Transverse colon (tissue), 3 donors: ENCODE measurements at regions not wholly inside any gene's neighbourhood (a gene's known extent, or its start where the extent isn't known, plus 50 kb on each side); places are given as distances from the start of the nearest gene placed in this dataset.

Source experiments
- CTCF ChIP-seq, 5 experiments: fragments of 200-600 bp in 3 of 5; fragments of 450-650 bp in 2 of 5; sonication (generic) in 3 of 5; IDR thresholded peaks; 1 replicate in 2 of 5; 2 replicates in 3 of 5; pipeline ENCODE4 v1.5.1; 2016 to 2017; ENCODE audit warnings: antibody characterized with exemption in 5 of 5, inconsistent platforms in 3 of 5, mild to moderate bottlenecking in 2 of 5, moderate library complexity in 1 of 5
- EP300 ChIP-seq: sonication (generic); formaldehyde crosslinking; IDR thresholded peaks from one replicate; pipeline ENCODE4 v1.6.1; 2017; ENCODE audit warnings: antibody characterized with exemption, low read depth
- POLR2A ChIP-seq: fragments of 450-650 bp; IDR thresholded peaks from one replicate; pipeline ENCODE4 v1.6.1; 2016; ENCODE audit warnings: antibody characterized with exemption, mild to moderate bottlenecking, moderate library complexity

GRCh38 chr2:225319872-225320271 lies 79.6 kb upstream of the NYAP2 start:
- TF ChIP-seq CTCF (IDR thresholded peaks at IDR 0.05) (no peak), POLR2A (no peak), EP300 (no peak)
